Keratinocyte (primary cell): ENCODE measurements at regions not wholly inside any gene's neighbourhood (a gene's known extent, or its start where the extent isn't known, plus 50 kb on each side); places are given as distances from the start of the nearest gene placed in this dataset.

Experiments
- DNase-seq: peaks from one replicate; pipeline ENCODE4 v3.0.0-alpha.2; 2011; ENCODE audit warnings: low read depth, missing footprints, low spot score
- FAIRE-seq: peaks from 2 replicates; lab custom pipeline; 2011; peaks lifted over from hg19 to GRCh38; lab: Jason Lieb, UNC
- H2AFZ ChIP-seq: 2 replicates; pipeline ENCODE4 v1.6.0; 2012; ENCODE audit warnings: low read length, control low read depth, inconsistent platforms; ENCODE audit not compliant: control insufficient read depth
- H3K27ac ChIP-seq: 2 replicates; pipeline ENCODE4 v1.5.1; 2011; ENCODE audit warnings: low read length; ENCODE audit not compliant: control insufficient read depth, insufficient read depth
- H3K27me3 ChIP-seq: 3 replicates; pipeline ENCODE4 v1.6.0; 2011; ENCODE audit warnings: low read length; ENCODE audit not compliant: control insufficient read depth, insufficient read depth; ENCODE audit errors: extremely low read depth
- H3K36me3 ChIP-seq, 2 experiments: 2 replicates in 1 of 2; 3 replicates in 1 of 2; pipeline ENCODE4 v1.5.1; 2011; ENCODE audit warnings: low read length in 2 of 2, mild to moderate bottlenecking in 1 of 2; ENCODE audit not compliant: control insufficient read depth in 2 of 2, insufficient read depth in 2 of 2; ENCODE audit errors: extremely low read depth in 1 of 2
- H3K4me1 ChIP-seq: 3 replicates; pipeline ENCODE4 v1.5.1; 2011; ENCODE audit warnings: low read length; ENCODE audit not compliant: control insufficient read depth, insufficient read depth; ENCODE audit errors: extremely low read depth
- H3K4me2 ChIP-seq: 3 replicates; pipeline ENCODE4 v1.6.0; 2011; ENCODE audit warnings: low read depth, low read length; ENCODE audit not compliant: control insufficient read depth, insufficient read depth; ENCODE audit errors: extremely low read depth
- H3K4me3 ChIP-seq, 3 experiments: fragments of 200-600 bp in 1 of 3; sonication (generic) in 1 of 3; 2 replicates in 2 of 3; 3 replicates in 1 of 3; pipeline ENCODE4 v1.5.1; 2011 to 2016; ENCODE audit warnings: low read length in 3 of 3, mild to moderate bottlenecking in 3 of 3, control low read depth in 2 of 3, inconsistent platforms in 1 of 3, low read depth in 1 of 3, mixed read lengths in 1 of 3, mixed run types in 1 of 3, moderate library complexity in 1 of 3; ENCODE audit not compliant: control insufficient read depth in 2 of 3, insufficient read depth in 2 of 3; ENCODE audit errors: extremely low read depth in 1 of 3
- H3K79me2 ChIP-seq: 2 replicates; pipeline ENCODE4 v1.6.0; 2012; ENCODE audit warnings: low read length; ENCODE audit not compliant: control insufficient read depth, insufficient read depth
- H3K9ac ChIP-seq: 3 replicates; pipeline ENCODE4 v1.6.0; 2011; ENCODE audit warnings: low read length; ENCODE audit not compliant: control insufficient read depth, insufficient read depth; ENCODE audit errors: extremely low read depth
- H3K9me1 ChIP-seq: 3 replicates; pipeline ENCODE4 v1.6.0; 2011; ENCODE audit warnings: low read length; ENCODE audit not compliant: control insufficient read depth, insufficient read depth; ENCODE audit errors: extremely low read depth
- H3K9me3 ChIP-seq: 2 replicates; pipeline ENCODE4 v1.5.1; 2012; ENCODE audit warnings: low read depth, low read length; ENCODE audit not compliant: control insufficient read depth
- H4K20me1 ChIP-seq: 3 replicates; pipeline ENCODE4 v1.6.0; 2011; ENCODE audit warnings: low read length; ENCODE audit not compliant: control insufficient read depth, insufficient read depth; ENCODE audit errors: extremely low read depth
- CTCF ChIP-seq, 3 experiments: IDR thresholded peaks in 1 of 3; conservative IDR thresholded peaks in 1 of 3; optimal IDR thresholded peaks in 1 of 3; 2 replicates in 2 of 3; 3 replicates in 1 of 3; pipeline versions ENCODE3 to v1.5.1; 2011; ENCODE audit warnings: low read length in 3 of 3, mild to moderate bottlenecking in 3 of 3, moderate library complexity in 2 of 3, control low read depth in 1 of 3, inconsistent platforms in 1 of 3; ENCODE audit not compliant: insufficient read depth in 2 of 3; ENCODE audit errors: extremely low read depth in 1 of 3
- EZH2 ChIP-seq: IDR thresholded peaks from one replicate; pipeline ENCODE4 v1.6.1; 2012; ENCODE audit warnings: inconsistent platforms, mild to moderate bottlenecking, low read length, moderate library complexity
- dilution Hi-C: fragments of 300-500 bp; cut with MboI; formaldehyde crosslinking; loops from one replicate; pipeline ENCODE4 v1.7.0; 2020; ENCODE audit warnings: low sequenced_read_pairs; ENCODE audit not compliant: extremely low pct_ligation_motif_present

DNA sequence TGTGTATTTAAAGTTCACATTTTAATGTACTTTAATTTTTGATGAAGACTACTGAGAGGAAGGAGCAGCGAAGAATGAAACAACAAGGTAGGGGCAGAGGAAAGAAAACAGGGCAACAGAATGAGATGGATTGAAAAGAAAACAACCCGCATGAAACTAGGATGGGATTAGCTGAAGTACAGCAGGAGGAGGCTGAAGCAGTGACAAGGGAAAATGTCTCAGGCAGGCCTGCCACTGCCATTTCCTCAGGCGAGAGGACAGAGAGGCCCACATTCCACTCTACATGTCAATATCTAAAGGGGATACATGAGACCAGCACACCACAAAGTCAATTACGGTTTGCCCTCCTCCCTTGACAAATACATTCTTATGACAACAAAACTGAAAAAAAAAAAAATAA, 1703.2 kb downstream of the EFNB2 start:
- TF ChIP-seq CTCF (optimal IDR thresholded peaks at IDR 0.05 in 1 of 3, IDR thresholded peaks at IDR 0.05 in 1 of 3, conservative IDR thresholded peaks at IDR 0.05 in 1 of 3; ENCODE audit: extremely low read depth in 1 of 3, insufficient read depth in 2 of 3, low read length in 3 of 3) (no peak), EZH2 (no peak)
- dilution Hi-C loops: no loop called here

GRCh38 chr13:104831831-104832230, 1703.6 kb downstream of the EFNB2 start:
- Histone ChIP-seq H3K4me2 (no peak overlapping the region), H2AFZ (no peak overlapping the region), H3K79me2 (no peaks in the 10 kb centered on the region), H3K4me1 (no peaks in the 10 kb centered on the region), H3K36me3 (no peaks in the 10 kb centered on the region), H3K9me1 (no peaks in the 10 kb centered on the region), H3K9ac (no peak overlapping the region), H3K27me3 (no peaks in the 10 kb centered on the region), H3K4me3 (no peak overlapping the region), H4K20me1 (no peaks in the 10 kb centered on the region), H3K27ac (no peak overlapping the region), H3K9me3 (no peaks in the 10 kb centered on the region)
- TF ChIP-seq EZH2: no peak
- no peak for TF ChIP-seq CTCF (optimal IDR thresholded peaks at IDR 0.05 in 1 of 3, IDR thresholded peaks at IDR 0.05 in 1 of 3, conservative IDR thresholded peaks at IDR 0.05 in 1 of 3; ENCODE audit: extremely low read depth in 1 of 3, insufficient read depth in 2 of 3, low read length in 3 of 3)
- DNase-seq (no peak), FAIRE-seq (no peak)
- dilution Hi-C loops: no loop called here

More for the DNA sequence above, 1703.2 kb downstream of the EFNB2 start:
- no peak overlapping the region for H3K4me3 ChIP-seq
- DNase-seq: no peak
- no peak overlapping the region for H2AFZ ChIP-seq
- no peaks in the 10 kb centered on the region for H3K36me3 ChIP-seq
- H3K9me3 ChIP-seq: no peaks in the 10 kb centered on the region
- no peak overlapping the region for H3K27ac ChIP-seq
- no peaks in the 10 kb centered on the region for H3K9me1 ChIP-seq
- no peaks in the 10 kb centered on the region for H3K79me2 ChIP-seq
- no peaks in the 10 kb centered on the region for H4K20me1 ChIP-seq
- no peak for FAIRE-seq
- no peak overlapping the region for H3K4me2 ChIP-seq
- no peak overlapping the region for H3K9ac ChIP-seq
- H3K27me3 ChIP-seq: no peaks in the 10 kb centered on the region
- H3K4me1 ChIP-seq: no peaks in the 10 kb centered on the region
